GM21515 (cell line): ENCODE measurements at regions not wholly inside any gene's neighbourhood (a gene's known extent, or its start where the extent isn't known, plus 50 kb on each side); places are given as distances from the start of the nearest gene placed in this dataset.
A peak's percentile ranks its signal among the peaks of the same experiment; 100 is the strongest.

Source experiments
- ATAC-seq: cut with Tn5 transposase; IDR thresholded peaks from one replicate; pipeline ENCODE4 v1.9.1; 2021; ENCODE audit not compliant: unreplicated experiment

DNA sequence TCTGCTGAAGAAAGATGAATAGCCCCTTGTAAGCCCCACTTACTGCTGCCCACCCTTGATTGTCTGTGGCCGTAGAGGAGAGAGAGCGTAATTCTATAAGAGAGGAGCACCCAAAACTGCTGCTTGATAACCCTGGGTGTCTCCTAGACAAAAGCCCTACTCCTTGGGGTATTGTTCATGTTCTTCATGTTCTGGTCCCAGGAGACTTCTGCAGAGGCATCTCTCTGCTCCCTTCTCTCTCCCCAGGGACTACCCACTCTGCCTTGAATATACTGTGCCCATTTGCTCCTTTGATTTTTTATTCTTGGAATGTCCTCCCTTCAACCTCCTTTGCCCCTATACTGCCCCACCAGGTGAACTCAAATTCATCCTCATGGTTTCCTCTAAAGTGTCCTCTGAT is 417.8 kb upstream of the CADM1 start:
- ATAC-seq: no peak

DNA sequence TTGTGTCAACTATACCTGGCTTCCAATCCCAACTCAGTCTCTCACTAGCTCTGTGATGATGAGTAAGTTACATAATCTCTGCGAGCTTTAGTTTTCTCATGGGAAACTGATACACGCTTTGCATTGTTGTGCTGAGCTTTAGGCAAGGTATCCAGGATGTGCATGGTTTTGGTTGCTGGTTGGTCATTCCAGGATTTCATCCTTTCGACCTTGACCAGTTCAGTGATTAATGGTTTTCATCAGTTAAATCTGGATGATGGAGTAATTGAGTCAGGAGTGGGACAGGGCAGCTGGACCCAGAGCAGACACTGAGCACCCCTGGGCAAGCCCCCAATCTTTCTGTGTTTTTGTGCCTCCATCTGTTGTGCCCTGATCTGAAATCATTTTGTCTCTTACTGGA is 417.3 kb upstream of the CADM1 start:
- no peak for ATAC-seq

DNA sequence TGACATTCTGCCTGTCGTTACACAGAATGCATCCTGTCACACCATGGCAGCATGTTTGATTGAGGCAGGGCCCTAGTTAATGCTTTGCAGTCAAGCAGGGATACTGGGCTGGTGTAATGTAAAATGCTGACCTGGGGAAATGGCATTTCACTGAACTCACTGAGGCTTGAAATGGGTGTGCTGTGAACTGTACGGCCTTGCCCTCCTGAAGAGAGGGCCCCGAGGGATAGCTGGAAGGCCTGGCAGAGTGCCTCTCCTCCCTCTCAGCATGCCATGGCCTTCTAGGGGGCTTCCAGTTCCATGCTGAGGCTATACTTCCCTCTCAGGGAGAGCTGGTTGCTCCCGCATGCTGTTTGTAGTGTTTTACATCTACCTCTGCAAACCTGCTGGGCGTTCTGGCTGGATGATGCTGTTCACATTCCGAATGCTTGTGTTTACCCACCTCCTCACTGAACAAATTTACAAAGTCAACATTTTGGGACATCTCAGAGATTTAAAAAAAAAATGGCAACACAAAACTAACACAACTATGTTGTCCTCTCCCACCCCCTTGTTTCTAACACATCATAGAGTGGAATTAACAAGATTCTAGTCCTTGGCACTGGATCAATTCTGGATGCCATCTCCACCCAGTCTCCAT is 416.7 kb upstream of the CADM1 start:
- no peak for ATAC-seq

DNA sequence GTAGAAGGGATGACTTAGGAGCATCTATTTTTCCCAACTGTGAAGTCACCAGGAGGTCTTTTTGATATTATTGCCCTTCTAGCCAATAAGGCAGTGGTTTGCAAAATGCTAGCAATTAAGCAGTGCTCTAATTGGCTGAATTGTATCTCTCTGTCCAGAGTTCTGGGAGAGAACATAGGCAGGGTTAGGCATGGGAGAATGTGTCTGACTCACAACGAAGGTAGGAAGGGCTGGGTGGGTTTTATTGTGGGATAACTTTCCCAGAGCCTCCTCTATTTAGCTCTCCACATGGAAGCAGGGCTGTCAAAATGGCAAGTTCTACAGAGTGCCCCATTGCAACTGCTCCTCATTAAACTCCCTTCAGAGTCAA is 415.9 kb upstream of the CADM1 start:
- peak; percentile 13 for ATAC-seq

DNA sequence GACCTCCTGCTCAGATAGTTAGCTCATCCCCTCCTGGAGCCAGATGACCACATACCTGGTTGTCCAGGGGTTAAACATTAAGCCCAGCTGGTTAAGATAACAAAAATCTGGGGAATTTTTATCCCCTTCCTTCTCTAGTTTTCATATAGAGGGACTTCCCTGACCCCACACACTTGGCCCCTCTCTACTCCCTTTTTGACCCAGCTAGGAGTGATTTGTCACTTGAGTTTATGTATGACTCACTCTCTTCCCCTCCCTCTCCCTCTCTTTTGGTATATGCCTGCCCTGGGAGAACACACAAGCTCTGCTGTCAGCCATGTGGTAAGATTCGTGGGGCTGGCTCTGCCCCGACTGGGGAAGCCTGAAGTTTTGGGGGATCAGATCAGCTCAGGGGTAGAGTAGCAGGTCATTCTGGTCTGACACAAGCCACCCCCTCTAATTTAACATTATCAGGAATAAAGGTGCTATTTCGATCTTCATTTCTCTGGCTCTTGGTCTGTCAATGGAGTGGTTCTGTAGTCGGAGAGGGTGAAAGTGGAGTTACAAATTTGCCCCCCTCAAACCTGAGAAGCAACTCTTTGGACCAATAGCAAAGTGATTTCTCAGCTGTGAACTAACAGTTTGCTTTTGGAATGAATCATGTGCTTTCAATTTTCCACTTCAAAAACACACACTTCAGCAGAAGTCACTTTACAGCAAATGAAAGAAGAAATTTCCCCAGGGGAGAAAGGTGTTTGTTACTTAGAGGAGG is 415.3 kb upstream of the CADM1 start:
- ATAC-seq: peak; percentile 44

DNA sequence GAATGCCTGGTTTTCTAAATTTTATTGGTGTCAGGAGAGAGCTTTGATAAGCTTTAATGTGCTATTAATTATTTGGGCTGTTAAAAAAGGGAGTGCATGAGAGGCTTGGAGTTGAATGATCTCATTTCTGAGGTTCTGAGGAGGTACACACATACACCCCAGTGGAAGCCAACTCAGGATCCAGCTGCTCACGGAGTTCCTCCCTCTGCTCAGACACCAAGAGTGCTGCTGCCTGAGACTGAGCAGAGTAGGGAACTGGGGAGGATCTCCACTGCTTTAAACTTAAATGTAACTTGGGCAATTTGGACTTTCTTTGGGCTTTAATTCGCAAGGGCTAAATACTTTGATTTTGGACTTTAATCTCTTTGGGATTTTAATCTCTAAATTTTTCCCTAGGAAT is 414.4 kb upstream of the CADM1 start:
- no peak for ATAC-seq

DNA sequence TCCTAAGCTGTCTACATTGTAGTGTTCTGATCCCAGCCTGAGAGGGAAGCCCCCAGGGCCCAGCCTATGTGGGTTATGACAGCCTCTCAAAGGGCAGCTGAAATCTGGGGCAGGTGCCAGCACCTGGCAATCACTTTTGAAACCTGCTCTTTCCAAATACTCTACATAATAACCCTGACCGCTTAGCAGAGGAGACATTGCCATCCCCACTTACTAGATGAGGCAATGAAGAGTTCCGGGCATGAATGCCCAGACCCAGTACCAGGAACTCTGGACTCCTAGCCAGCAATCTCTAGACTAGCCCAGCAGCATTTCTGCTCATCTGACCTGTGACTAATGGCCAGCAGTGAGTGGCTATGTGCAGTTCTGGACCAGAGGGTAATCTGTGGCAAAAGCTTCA is 412.4 kb upstream of the CADM1 start:
- ATAC-seq: no peak

DNA sequence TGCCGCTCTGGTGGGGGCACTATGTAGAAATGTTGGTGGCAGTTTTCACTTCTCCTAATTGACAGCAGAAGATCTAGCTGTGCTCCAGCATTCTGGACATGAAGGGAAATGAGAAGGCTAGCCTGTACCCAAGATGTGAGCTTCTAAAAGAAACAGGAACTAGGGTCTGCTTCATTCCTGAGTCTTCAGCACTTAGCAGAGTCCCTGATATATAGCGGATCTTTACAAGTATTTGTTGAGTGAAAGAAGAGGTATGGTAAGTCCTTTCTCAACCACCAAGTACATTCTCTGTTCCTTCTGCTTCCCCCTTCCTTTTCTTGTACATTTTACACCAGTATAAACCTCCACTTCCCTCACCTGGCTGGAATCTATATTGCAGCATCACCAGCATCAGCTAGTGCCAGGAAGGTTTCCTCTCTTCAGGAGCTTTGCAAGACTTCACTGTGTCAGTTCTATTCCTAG is 408.3 kb upstream of the CADM1 start:
- peak; percentile 53 for ATAC-seq

DNA sequence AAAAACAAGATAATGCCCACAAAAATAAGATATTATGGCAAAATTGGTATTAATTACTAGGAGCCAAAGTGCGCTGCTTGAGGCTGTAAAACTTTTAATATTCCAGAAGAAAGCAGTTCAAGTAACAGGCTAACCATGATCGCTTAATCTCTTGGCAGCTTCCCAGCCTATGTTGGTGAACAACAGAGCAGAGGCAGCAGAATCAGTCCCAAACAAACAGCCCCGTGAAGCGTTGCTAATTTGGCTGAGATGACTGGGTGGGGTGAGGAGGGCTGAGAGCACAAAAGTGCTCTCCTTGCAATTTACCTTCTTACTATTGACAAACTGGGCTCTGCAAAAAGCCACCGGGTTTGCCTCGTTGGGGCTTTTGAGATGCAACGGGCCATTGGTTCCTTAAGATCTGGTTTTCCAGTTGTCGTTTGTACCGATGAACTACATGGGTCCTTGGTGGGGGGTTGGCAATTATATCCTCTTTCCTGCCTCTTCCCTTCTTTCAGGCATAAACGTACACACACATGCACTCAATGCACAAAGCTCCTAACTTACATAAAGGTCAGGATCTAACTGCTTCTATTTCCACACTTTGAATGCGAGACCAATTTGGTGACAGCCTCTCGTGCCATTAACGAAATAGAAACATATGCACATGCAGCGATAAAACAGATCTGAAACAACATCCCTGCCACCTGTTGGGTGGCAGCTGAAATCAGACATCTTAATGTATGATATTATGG is 407.6 kb upstream of the CADM1 start:
- ATAC-seq: no peak

DNA sequence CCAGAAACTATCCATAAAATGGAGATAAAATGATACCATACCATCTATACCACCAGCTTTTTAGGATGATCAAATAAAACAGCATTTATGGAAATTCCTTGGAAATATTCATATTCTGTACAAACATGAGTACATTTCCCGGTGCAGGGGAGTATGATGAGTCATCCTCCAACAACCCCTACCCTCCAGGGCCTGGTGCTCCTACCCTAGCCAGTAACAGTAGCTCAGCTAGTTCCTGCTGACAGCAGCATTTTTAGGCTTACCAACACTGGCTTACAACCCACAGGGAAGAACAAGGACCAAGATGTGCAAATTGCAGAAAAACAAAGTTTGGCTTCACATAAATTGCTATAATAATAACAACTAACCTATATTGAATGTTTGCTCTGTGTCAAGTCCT is 406.2 kb upstream of the CADM1 start:
- ATAC-seq: no peak

DNA sequence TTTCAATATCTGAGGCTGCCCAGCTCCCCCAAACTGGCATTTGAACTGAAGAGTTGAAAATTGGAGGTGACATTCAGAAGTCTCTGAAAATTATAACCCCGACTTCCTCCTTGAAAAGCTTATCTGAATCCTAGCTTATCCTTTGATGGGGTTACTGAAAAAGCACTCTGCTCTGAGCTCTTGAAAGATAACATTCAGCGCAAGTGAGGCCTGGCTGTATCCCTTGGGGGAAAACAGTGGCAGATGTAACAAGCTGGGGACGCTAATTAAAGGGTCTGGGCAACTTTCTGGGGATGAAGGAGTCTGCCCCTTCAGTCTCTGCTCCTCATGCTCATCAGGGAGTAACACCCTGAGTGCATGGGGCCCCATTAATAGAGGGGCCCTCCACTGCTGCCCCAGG is 402.0 kb upstream of the CADM1 start:
- no peak for ATAC-seq

DNA sequence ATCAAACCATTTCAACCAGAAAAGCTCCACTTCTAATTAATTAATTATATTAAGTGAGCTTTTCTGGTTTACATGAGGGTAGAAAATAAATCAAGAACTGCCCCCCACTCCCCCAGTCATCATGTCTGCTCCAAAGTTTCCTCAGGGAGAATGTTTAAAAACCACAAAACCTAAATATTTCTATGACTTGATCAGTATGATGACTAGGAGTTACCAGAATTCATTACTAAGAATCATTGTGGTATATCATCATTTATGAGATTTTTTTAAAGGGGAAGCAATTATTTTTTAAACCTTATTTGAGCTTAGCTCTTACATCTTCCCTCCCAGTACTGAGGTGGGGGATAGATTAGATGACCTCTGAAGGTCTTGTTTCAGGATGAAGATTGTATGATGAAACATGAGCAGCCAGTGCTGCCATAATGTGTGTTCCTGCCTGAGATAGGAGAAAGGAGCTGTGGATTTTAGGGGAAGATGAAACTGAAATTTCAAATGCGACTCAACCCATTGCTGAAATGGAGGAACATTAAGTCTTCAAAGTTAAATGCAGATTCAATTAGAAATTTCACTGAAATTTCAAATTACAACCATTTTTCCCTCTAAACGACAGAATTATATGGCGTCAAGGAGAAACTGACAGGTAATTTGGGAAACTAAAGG is 401.3 kb upstream of the CADM1 start:
- no peak for ATAC-seq

DNA sequence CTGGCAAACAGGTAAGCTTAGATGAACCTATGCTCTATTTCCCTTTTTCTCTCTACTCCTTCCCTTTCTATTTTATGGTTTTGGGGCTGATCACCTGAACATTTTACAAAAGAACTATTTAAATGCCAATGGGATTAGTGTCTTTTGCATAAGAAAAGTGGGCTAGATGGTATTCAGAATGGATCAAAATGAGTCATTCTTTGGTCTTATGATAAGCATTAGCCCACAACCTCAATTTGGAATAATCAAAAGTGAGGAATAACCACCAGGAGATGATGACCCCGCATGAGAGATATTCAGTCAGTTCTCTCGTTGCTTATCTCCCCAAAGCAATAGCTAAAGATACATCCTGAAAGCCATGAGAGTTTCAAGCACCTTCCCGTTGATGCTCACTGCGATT is 399.0 kb upstream of the CADM1 start:
- no peak for ATAC-seq

DNA sequence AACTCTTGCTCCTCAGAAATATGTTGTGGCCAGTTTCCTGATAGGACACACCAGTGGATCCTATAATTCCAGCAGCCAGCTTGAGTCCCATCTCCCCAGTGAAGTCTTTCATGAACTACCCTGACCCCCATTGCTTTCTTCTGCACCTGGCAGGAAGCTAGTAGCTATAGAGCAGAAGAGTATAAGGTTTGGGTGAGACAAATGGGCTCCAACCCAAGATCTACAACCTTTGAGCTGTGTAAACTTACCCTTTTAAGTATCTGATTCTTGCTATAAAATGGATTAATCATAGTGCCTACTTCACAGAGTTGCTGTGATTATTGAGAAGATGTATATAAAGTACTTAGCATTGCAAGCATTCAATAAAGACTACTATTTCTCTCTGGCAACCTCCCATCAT is 396.9 kb upstream of the CADM1 start:
- ATAC-seq: no peak

DNA sequence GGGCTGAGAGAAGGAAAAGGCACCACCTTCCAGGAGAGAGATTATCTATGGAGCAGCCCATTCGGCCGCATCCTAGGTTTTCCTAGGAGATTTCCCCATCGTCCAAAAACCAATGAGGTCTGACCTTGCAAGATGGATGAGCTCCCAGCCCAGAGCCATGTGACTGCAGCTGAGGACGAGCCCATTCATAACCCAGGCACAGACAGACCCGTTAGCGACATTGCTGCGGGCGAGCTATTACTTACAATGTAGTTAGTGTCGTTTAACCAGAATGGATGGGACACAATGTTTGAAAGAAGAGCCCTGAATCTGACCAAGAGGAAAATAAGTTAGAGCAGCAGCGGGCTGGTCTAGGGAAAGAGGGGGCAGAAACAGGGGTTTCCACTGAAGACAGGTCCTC is 395.9 kb upstream of the CADM1 start:
- no peak for ATAC-seq

DNA sequence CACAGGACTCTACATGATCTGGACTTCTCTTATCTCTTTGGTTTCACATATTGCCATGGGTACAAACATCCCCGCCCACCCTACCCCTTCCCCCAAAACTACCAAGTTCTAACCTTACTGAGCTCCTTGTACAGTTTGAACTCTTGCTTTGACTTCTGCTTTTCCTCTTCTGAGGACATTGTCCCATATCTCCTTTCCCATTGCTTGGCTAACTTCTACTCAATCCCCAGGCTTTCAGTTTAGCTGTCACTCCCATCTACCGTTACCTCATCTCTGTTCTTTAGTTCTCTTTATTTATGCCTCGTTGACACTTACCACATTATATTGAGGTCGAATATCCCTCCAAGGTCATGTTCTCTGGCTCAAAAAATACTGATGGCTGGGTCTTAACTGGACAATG is 393.5 kb upstream of the CADM1 start:
- no peak for ATAC-seq

DNA sequence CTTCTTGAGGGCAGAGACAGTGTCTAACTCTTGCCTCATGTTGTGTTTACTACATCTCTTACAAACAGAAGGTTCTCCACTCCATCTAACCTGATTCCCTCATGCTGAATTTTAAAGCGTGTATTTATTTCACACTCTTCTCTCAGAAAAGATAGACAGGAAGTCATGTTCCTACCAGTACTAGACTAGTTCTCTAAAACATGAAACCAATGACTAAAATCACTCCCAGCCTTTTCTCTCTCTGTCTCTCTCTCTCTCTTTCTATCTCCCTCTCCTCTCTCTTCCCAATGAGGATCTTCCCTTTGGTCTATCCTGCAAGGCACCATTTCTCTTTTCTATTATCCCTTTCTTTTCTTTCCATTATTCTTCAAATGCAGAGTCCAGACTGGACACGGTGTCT is 391.9 kb upstream of the CADM1 start:
- peak; percentile 58 for ATAC-seq

DNA sequence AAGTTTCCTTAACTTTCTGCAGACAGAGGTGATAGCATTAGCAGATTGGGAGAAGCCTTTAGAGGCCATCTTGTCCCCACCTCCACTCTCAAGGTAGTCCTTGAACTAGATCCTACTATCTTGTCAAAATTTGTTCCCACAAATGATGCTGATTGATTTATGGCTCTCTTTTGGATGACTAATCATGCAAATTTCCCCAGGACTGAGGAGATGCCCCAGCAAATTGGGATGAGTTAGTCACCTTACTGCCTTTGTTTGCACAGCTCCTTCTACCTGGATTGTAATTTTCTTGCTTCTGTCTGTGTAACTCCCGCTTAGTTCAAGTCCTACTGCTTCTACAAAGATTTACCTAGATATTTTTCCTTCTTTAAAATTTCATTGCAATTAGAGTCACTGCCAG is 391.4 kb upstream of the CADM1 start:
- no peak for ATAC-seq

DNA sequence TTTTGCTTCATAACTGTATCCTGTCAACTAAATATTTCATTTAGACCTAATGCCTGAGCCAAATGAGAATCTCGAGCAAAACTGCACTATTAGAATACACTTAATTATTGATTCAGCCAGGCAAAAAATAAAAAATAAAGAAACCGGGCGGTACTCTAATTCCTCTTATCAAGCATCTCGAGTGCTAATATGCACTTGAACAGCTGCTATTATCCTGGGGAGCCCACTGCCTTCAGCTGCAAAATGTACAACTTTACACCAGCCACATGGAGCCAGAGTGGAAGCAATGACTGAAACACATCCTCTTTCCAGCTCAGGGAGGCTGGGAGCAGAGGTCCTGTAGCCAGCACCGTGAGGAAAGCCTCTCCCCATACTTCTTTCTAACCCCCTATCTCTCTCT is 390.0 kb upstream of the CADM1 start:
- ATAC-seq: no peak

DNA sequence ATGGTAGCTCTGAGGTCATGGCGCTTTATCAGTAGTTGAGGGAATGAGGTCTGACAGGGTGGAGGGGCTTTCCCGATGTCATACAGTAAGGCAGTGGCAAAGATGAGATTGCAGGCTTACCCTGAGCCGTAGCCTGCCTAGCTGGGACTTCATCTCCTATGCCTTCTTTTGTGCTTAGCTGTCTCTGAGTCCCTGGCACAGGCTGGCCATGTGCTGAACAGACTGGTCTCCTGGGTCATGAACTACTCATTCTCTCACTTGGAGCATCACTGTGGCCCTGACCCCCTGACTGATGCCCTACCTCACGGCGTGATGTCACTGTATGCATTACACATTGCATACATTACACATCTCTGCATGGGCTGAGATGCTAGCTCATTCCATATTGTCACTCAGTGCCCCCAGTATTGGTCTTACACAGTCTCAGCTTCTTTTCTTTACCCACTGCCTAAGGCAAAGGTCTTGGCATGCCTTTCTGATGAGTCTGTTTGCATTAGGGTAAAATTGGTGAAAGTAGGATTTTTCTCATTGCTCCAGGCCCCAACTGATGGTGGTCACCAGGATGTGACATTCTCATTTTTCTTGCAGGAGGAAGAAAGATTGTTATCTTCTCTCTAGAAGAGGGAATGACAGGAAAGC is 389.4 kb upstream of the CADM1 start:
- no peak for ATAC-seq

DNA sequence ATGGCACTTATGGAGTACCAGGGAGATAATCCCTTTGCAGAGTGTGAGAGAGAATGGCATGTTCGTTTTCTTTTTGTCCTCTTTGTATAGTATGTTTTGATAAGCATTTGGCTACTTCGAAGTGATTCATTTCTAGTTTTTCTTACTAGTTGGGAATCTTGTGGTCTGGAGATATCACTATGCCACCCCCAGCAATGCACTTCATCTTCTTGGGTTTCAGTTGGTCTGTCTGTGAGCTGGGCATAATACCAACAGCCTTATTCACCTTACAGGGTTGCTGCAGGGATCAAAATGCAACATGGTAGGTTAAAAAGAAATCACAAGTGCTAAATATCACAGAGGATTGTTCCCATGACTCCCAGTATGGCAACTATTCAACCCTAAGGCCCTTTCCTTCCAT is 387.8 kb upstream of the CADM1 start:
- no peak for ATAC-seq
